Sigmoid colon (tissue), 6 donors: ENCODE measurements at regions not wholly inside any gene's neighbourhood (a gene's known extent, or its start where the extent isn't known, plus 50 kb on each side); places are given as distances from the start of the nearest gene placed in this dataset.

Experiments used
- DNase-seq: peaks from one replicate; pipeline ENCODE4 v3.0.0-alpha.2; 2019
- H3K27ac ChIP-seq, 4 donors: fragments of 200-600 bp; sonication (generic); one replicate each; pipeline ENCODE4 v1.5.1; 2016 to 2019; ENCODE audit warnings: mild to moderate bottlenecking in 1 of 4
- H3K27me3 ChIP-seq, 3 donors: fragments of 200-600 bp; sonication (generic); one replicate each; pipeline ENCODE4 v1.5.1; 2019; ENCODE audit warnings: mild to moderate bottlenecking in 1 of 3
- H3K36me3 ChIP-seq, 4 donors: fragments of 200-600 bp; sonication (generic); one replicate each; pipeline ENCODE4 v1.5.1; 2016 to 2019
- H3K4me1 ChIP-seq, 4 donors: fragments of 200-600 bp; sonication (generic); one replicate each; pipeline ENCODE4 v1.5.1; 2017 to 2019
- H3K4me3 ChIP-seq, 4 donors: fragments of 200-600 bp; sonication (generic); one replicate each; pipeline ENCODE4 v1.5.1; 2017 to 2019; ENCODE audit warnings: mild to moderate bottlenecking in 2 of 4, moderate library complexity in 1 of 4
- H3K9me3 ChIP-seq, 4 donors: fragments of 200-600 bp in 3 of 4; sonication (generic) in 3 of 4; one replicate each; pipeline versions ENCODE4 v1.5.1 to v1.6.1; 2013 to 2019
- CTCF ChIP-seq, 4 experiments: fragments of 450-650 bp in 3 of 4; fragments of 200-600 bp in 1 of 4; IDR thresholded peaks; one replicate each; pipeline ENCODE4 v1.5.1; 2016 to 2019; ENCODE audit warnings: antibody characterized with exemption in 4 of 4, mild to moderate bottlenecking in 3 of 4, moderate library complexity in 2 of 4
- EP300 ChIP-seq, 4 donors: sonication (generic); formaldehyde crosslinking; IDR thresholded peaks; one replicate each; pipeline ENCODE4 v1.6.1; 2017; ENCODE audit warnings: antibody characterized with exemption in 4 of 4
- POLR2A ChIP-seq, 2 donors: fragments of 450-650 bp; IDR thresholded peaks; one replicate each; pipeline ENCODE4 v1.6.1; 2016; ENCODE audit warnings: antibody characterized with exemption in 2 of 2, mild to moderate bottlenecking in 2 of 2, moderate library complexity in 2 of 2
- POLR2AphosphoS5 ChIP-seq, 4 donors: sonication (generic); formaldehyde crosslinking; IDR thresholded peaks; one replicate each; pipeline ENCODE4 v1.6.1; 2017; ENCODE audit warnings: antibody characterized with exemption in 4 of 4
- WGBS, 2 donors: extraction: QIAGEN DNeasy Blood & Tissue Kit; methylation state at CpG; one replicate each; pipeline ENCODE4 v1.1.7; 2013; 5-methylcytosine and 5-hydroxymethylcytosine counted together
- intact Hi-C: fragments of 100-400 bp; cut with DNase I; formaldehyde crosslinking; loops from one replicate; pipeline ENCODE4 v1.15.1; 2023
- donor health status: healthy with polysubstance abuse.
- donor health status: healthy.

GRCh38 chr5:18954239-18954638 lies 1033.8 kb downstream of the CDH18 start:
- no peak overlapping the region for H3K4me3 ChIP-seq
- WGBS, 2 donors = 37 to 42% methylated on average over 2 of the region's 2 CpGs

GRCh38 chr5:18959535-18959934 lies 1028.5 kb downstream of the CDH18 start:
- Histone ChIP-seq H3K27ac (no peak overlapping the region), H3K4me3 (no peak overlapping the region), H3K27me3 (no peaks in the 10 kb centered on the region), H3K9me3 (no peaks in the 10 kb centered on the region), H3K4me1 (no peaks in the 10 kb centered on the region), H3K36me3 (no peaks in the 10 kb centered on the region)
- DNase-seq = no peak
- WGBS, 2 donors = 85% methylated on average over 4 of the region's 4 CpGs
- no peak for TF ChIP-seq EP300 (IDR thresholded peaks at IDR 0.05)
- TF ChIP-seq POLR2A (IDR thresholded peaks at IDR 0.05) = no peak
- no peak for TF ChIP-seq POLR2AphosphoS5 (IDR thresholded peaks at IDR 0.05)
- TF ChIP-seq CTCF (IDR thresholded peaks at IDR 0.05) = no peak
- intact Hi-C loops = no loop called here

More at GRCh38 chr5:18954239-18954638, 1033.8 kb downstream of the CDH18 start:
- TF ChIP-seq POLR2A (IDR thresholded peaks at IDR 0.05) (no peak), CTCF (IDR thresholded peaks at IDR 0.05) (no peak), POLR2AphosphoS5 (IDR thresholded peaks at IDR 0.05) (no peak), EP300 (IDR thresholded peaks at IDR 0.05) (no peak)
- Histone ChIP-seq H3K36me3 (no peaks in the 10 kb centered on the region), H3K4me1 (no peaks in the 10 kb centered on the region), H3K27me3 (no peaks in the 10 kb centered on the region), H3K9me3 (no peaks in the 10 kb centered on the region), H3K27ac (no peak overlapping the region)
- no peak for DNase-seq
- intact Hi-C loops = no loop called here

- intact Hi-C loops = no loop called here
These were observed 1026.8 kb downstream of the CDH18 start for GRCh38 chr5:18961234-18961633.

GRCh38 chr5:18965893-18966292 lies 1022.1 kb downstream of the CDH18 start:
- Histone ChIP-seq H3K9me3 (no peaks in the 10 kb centered on the region), H3K27ac (no peak overlapping the region), H3K4me1 (no peaks in the 10 kb centered on the region), H3K27me3 (no peaks in the 10 kb centered on the region), H3K36me3 (no peaks in the 10 kb centered on the region), H3K4me3 (no peak overlapping the region)
- TF ChIP-seq CTCF (IDR thresholded peaks at IDR 0.05) (no peak), POLR2A (IDR thresholded peaks at IDR 0.05) (no peak), POLR2AphosphoS5 (IDR thresholded peaks at IDR 0.05) (no peak), EP300 (IDR thresholded peaks at IDR 0.05) (no peak)
- 93 to 94% methylated on average over 3 of the region's 3 CpGs for WGBS, 2 donors
- no peak for DNase-seq
- intact Hi-C loops = no loop called here

More at GRCh38 chr5:18961234-18961633, 1026.8 kb downstream of the CDH18 start:
- TF ChIP-seq POLR2AphosphoS5 (IDR thresholded peaks at IDR 0.05) = no peak
- no peak for TF ChIP-seq EP300 (IDR thresholded peaks at IDR 0.05)
- no peak for TF ChIP-seq CTCF (IDR thresholded peaks at IDR 0.05)
- no peak for TF ChIP-seq POLR2A (IDR thresholded peaks at IDR 0.05)
- Histone ChIP-seq H3K36me3 (no peaks in the 10 kb centered on the region), H3K27ac (no peak overlapping the region), H3K27me3 (no peaks in the 10 kb centered on the region), H3K9me3 (no peaks in the 10 kb centered on the region), H3K4me1 (no peaks in the 10 kb centered on the region), H3K4me3 (no peak overlapping the region)
- no peak for DNase-seq
- WGBS, 2 donors = 75 to 79% methylated on average over 3 of the region's 3 CpGs

- Histone ChIP-seq H3K4me3 (no peak overlapping the region), H3K9me3 (no peaks in the 10 kb centered on the region), H3K27ac (no peak overlapping the region), H3K4me1 (no peaks in the 10 kb centered on the region), H3K27me3 (no peaks in the 10 kb centered on the region), H3K36me3 (no peaks in the 10 kb centered on the region)
- TF ChIP-seq POLR2AphosphoS5 (IDR thresholded peaks at IDR 0.05) (no peak), CTCF (IDR thresholded peaks at IDR 0.05) (no peak), EP300 (IDR thresholded peaks at IDR 0.05) (no peak), POLR2A (IDR thresholded peaks at IDR 0.05) (no peak)
- 92 to 97% methylated on average over 1 of the region's 1 CpG for WGBS, 2 donors
- intact Hi-C loops = no loop called here
- no peak for DNase-seq
These were observed 1020.4 kb downstream of the CDH18 start for GRCh38 chr5:18967637-18968036.
